ENCODE measurements at regions not wholly inside any gene's neighbourhood (a gene's known extent, or its start where the extent isn't known, plus 50 kb on each side); places are given as distances from the start of the nearest gene placed in this dataset.

- Mint-ChIP-seq H3K4me3 (no peak overlapping the region), H3K9me3 (no peaks in the 10 kb centered on the region)
- H3K4me3 ChIP-seq, result no peak overlapping the region
Observed at GRCh38 chr6:50271266-50271665, 221.5 kb upstream of the DEFB112 start.

GRCh38 chr6:50271817-50272216, 222.1 kb upstream of the DEFB112 start:
- no peak for TF ChIP-seq EZH2phosphoT487 (IDR thresholded peaks at IDR 0.05)
- Histone ChIP-seq H3K27me3 (no peaks in the 10 kb centered on the region), H2AFZ (replicated peaks) (no peak overlapping the region), H4K20me1 (ENCODE audit: low read depth) (no peaks in the 10 kb centered on the region), H3K79me2 (ENCODE audit: low read depth) (no peaks in the 10 kb centered on the region), H3K9ac (no peak overlapping the region), H3K9me3 (ENCODE audit: low read depth) (no peaks in the 10 kb centered on the region), H3K4me3 (no peak overlapping the region), H3F3A (ENCODE audit: low read depth) (no peaks in the 10 kb centered on the region), H3K36me3 (no peaks in the 10 kb centered on the region), H3K4me1 (peaks cover 6% of the 10 kb centered on the region), H3K4me2 (no peak overlapping the region), H3K27ac (no peak overlapping the region)
- DNase-seq (ENCODE audit: low spot score), result no peak
- Mint-ChIP-seq H3K4me3 (no peak overlapping the region), H3K36me3 (no peaks in the 10 kb centered on the region), H3K9me3 (no peaks in the 10 kb centered on the region), H3K4me1 (peaks cover 26% of the 10 kb centered on the region), H3K27me3 (ENCODE audit: insufficient read depth, low read depth) (no peaks in the 10 kb centered on the region), H3K27ac (no peak overlapping the region)

More at GRCh38 chr6:50271266-50271665, 221.5 kb upstream of the DEFB112 start:
- Histone ChIP-seq H3K27ac (no peak overlapping the region), H3K4me2 (no peak overlapping the region), H4K20me1 (ENCODE audit: low read depth) (no peaks in the 10 kb centered on the region), H3F3A (ENCODE audit: low read depth) (no peaks in the 10 kb centered on the region), H2AFZ (replicated peaks) (no peak overlapping the region), H3K9me3 (ENCODE audit: low read depth) (no peaks in the 10 kb centered on the region), H3K4me1 (peaks cover 6% of the 10 kb centered on the region), H3K27me3 (no peaks in the 10 kb centered on the region), H3K79me2 (ENCODE audit: low read depth) (no peaks in the 10 kb centered on the region), H3K36me3 (no peaks in the 10 kb centered on the region), H3K9ac (no peak overlapping the region)
- H3K27me3 Mint-ChIP-seq (ENCODE audit: insufficient read depth, low read depth), result no peaks in the 10 kb centered on the region
- TF ChIP-seq EZH2phosphoT487 (IDR thresholded peaks at IDR 0.05) (no peak), CTCF (IDR thresholded peaks at IDR 0.05) (no peak), EZH2 (IDR thresholded peaks at IDR 0.05) (no peak)
- no peak overlapping the region for H3K27ac Mint-ChIP-seq
- H3K4me1 Mint-ChIP-seq, result peaks cover 26% of the 10 kb centered on the region
- no peaks in the 10 kb centered on the region for H3K36me3 Mint-ChIP-seq
- no peak for DNase-seq (ENCODE audit: low spot score)

GRCh38 chr6:50272611-50273010, 222.9 kb upstream of the DEFB112 start:
- Histone ChIP-seq H3K27ac (no peak overlapping the region), H4K20me1 (ENCODE audit: low read depth) (no peaks in the 10 kb centered on the region), H3K4me2 (no peak overlapping the region), H3K4me3 (no peak overlapping the region), H3K9ac (no peak overlapping the region), H3K79me2 (ENCODE audit: low read depth) (no peaks in the 10 kb centered on the region), H3F3A (ENCODE audit: low read depth) (no peaks in the 10 kb centered on the region), H3K36me3 (no peaks in the 10 kb centered on the region), H3K27me3 (no peaks in the 10 kb centered on the region), H3K4me1 (peaks cover 11% of the 10 kb centered on the region), H3K9me3 (ENCODE audit: low read depth) (no peaks in the 10 kb centered on the region), H2AFZ (replicated peaks) (no peak overlapping the region)
- Mint-ChIP-seq H3K36me3 (no peaks in the 10 kb centered on the region), H3K4me3 (no peak overlapping the region), H3K27me3 (ENCODE audit: insufficient read depth, low read depth) (no peaks in the 10 kb centered on the region), H3K27ac (no peak overlapping the region), H3K9me3 (no peaks in the 10 kb centered on the region), H3K4me1 (peaks cover 23% of the 10 kb centered on the region)
- no peak for TF ChIP-seq CTCF (IDR thresholded peaks at IDR 0.05)
- no peak for TF ChIP-seq EZH2phosphoT487 (IDR thresholded peaks at IDR 0.05)
- TF ChIP-seq EZH2 (IDR thresholded peaks at IDR 0.05), result no peak
- no peak for DNase-seq (ENCODE audit: low spot score)

- Mint-ChIP-seq H3K9me3 (no peaks in the 10 kb centered on the region), H3K36me3 (no peaks in the 10 kb centered on the region), H3K4me1 (peaks cover 4% of the 10 kb centered on the region), H3K27ac (no peak overlapping the region), H3K4me3 (no peak overlapping the region), H3K27me3 (ENCODE audit: insufficient read depth, low read depth) (no peaks in the 10 kb centered on the region)
- TF ChIP-seq EZH2 (IDR thresholded peaks at IDR 0.05) (no peak), CTCF (IDR thresholded peaks at IDR 0.05) (no peak), EZH2phosphoT487 (IDR thresholded peaks at IDR 0.05) (no peak)
- no peaks in the 10 kb centered on the region for H3K27me3 ChIP-seq
- H3K79me2 ChIP-seq (ENCODE audit: low read depth), result no peaks in the 10 kb centered on the region
- no peak overlapping the region for H3K4me2 ChIP-seq
- DNase-seq (ENCODE audit: low spot score), result no peak
- peaks cover 11% of the 10 kb centered on the region for H3K4me1 ChIP-seq
- H3F3A ChIP-seq (ENCODE audit: low read depth), result no peaks in the 10 kb centered on the region
- no peaks in the 10 kb centered on the region for H4K20me1 ChIP-seq (ENCODE audit: low read depth)
- H2AFZ ChIP-seq (replicated peaks), result no peak overlapping the region
- no peaks in the 10 kb centered on the region for H3K36me3 ChIP-seq
- no peak overlapping the region for H3K9ac ChIP-seq
- H3K4me3 ChIP-seq, result no peak overlapping the region
- H3K9me3 ChIP-seq (ENCODE audit: low read depth), result no peaks in the 10 kb centered on the region
- H3K27ac ChIP-seq, result no peak overlapping the region
Observed at GRCh38 chr6:50276771-50277261, 227.1 kb upstream of the DEFB112 start.

All from neural progenitor cell (in vitro differentiated cells).